Naive thymus-derived CD8-positive, alpha-beta T cell (primary cell): ENCODE measurements at regions not wholly inside any gene's neighbourhood (a gene's known extent, or its start where the extent isn't known, plus 50 kb on each side); places are given as distances from the start of the nearest gene placed in this dataset.
"Not testable (repeated sequence)": the region's sequence is repeated elsewhere in the genome, so short reads cannot be mapped to it uniquely, and the experiment has no call there.

Source experiments
- ATAC-seq, 2 donors: fragments of 150-1000 bp; cut with Tn5 transposase in 1 of 2; sonication (Bioruptor Pico), chemical (Tn5 transposase) in 1 of 2; 1 replicate in 1 of 2; 2 replicates in 1 of 2; pipeline ENCODE4 v1.10.0; 2021; ENCODE audit warnings: mild to moderate bottlenecking in 2 of 2, moderate library complexity in 2 of 2
- POLR2A ChIA-PET: fragments of 350-600 bp; sonication (Branson Sonifier 250); formaldehyde crosslinking; loops from one replicate; lab custom pipeline; 2021; ENCODE audit warnings: antibody characterized with exemption; lab: Charles Lee
- DNase-seq, 10 donors: peaks; one replicate each; pipeline versions ENCODE4 v3.0.0 to v3.0.0-alpha.2; 2020 to 2022
- H3K27ac Mint-ChIP-seq, 10 donors: one replicate each; pipeline ENCODE4 v1.8.0; 2020 to 2022; ENCODE audit warnings: mild to moderate bottlenecking in 10 of 10, mixed read lengths in 10 of 10, moderate library complexity in 4 of 10, inconsistent platforms in 1 of 10
- H3K27me3 Mint-ChIP-seq, 5 donors: one replicate each; pipeline ENCODE4 v1.8.0; 2021 to 2022; ENCODE audit warnings: mixed read lengths in 5 of 5
- H3K36me3 Mint-ChIP-seq, 3 donors: one replicate each; pipeline ENCODE4 v1.8.0; 2020 to 2022; ENCODE audit warnings: mixed read lengths in 3 of 3, mild to moderate bottlenecking in 2 of 3, inconsistent platforms in 1 of 3
- H3K4me1 Mint-ChIP-seq, 4 donors: one replicate each; pipeline ENCODE4 v1.8.0; 2021 to 2022; ENCODE audit warnings: mixed read lengths in 4 of 4
- H3K4me3 Mint-ChIP-seq, 10 donors: one replicate each; pipeline ENCODE4 v1.8.0; 2020 to 2022; ENCODE audit warnings: mild to moderate bottlenecking in 10 of 10, mixed read lengths in 10 of 10, moderate library complexity in 6 of 10, inconsistent platforms in 1 of 10
- H3K9me3 Mint-ChIP-seq, 9 donors: one replicate each; pipeline ENCODE4 v1.8.0; 2020 to 2022; ENCODE audit warnings: mixed read lengths in 9 of 9, mild to moderate bottlenecking in 3 of 9, inconsistent platforms in 1 of 9, moderate library complexity in 1 of 9

DNA sequence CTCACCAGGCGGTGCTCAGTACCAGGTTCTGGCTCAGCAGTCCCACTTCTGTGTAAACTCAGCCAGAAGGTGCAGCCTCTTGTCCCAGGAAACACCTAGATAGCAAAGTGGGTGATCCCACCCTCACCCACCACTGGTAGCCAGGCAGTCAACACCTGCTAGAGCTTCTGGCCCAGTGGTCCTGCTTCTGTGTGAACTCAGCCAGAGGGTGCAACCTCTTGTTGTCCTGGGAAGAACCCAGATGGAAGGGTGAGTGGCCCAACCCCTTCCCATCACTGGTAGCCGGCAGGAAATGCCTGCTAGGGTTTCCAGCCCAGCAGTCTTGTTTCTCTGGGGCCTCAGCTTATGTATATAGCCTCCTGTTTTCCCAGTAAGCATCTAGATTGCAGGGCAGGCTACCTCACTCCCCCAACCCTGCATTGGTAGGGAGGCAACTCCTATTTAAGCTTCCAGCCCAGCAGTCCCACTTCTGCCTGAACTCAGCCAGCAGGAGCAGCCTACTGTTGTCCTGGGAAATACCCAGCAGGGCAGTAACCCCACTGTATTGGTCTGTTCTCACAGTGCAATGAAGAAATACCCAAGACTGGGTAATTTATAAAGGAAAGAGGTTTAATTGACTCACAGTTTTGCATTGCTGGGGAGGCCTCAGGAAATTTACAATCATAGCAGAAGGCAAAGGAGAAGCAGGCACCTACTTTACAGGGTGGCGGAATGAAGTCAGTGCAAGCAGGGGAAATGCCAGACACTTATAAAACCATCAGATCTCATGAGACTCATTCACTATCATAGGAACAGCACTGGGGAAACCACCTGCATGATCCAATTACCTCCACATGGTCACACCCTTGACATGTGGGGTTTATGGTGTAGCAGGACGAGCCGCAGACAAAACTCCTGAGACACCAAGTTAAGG lies 110.6 kb downstream of the DTWD1 start:
- H3K4me3 Mint-ChIP-seq: no peak overlapping the region
- H3K27me3 Mint-ChIP-seq: peaks cover 3 to 16% (median 6%) of the 10 kb centered on the region in 5 donors
- H3K9me3 Mint-ChIP-seq: peaks cover 0 to 19% (median 9%) of the 10 kb centered on the region in 9 donors
- no peak for DNase-seq
- H3K36me3 Mint-ChIP-seq: peaks cover 0 to 16% (median 0%) of the 10 kb centered on the region in 3 donors
- ATAC-seq: no peak
- no peaks in the 10 kb centered on the region for H3K4me1 Mint-ChIP-seq
- POLR2A ChIA-PET: no interaction called here
- H3K27ac Mint-ChIP-seq: no peak overlapping the region

- H3K36me3 Mint-ChIP-seq, ATAC-seq, H3K4me1 Mint-ChIP-seq, DNase-seq, POLR2A ChIA-PET, H3K27ac Mint-ChIP-seq, H3K4me3 Mint-ChIP-seq: not testable (repeated sequence)
- H3K27me3 Mint-ChIP-seq: peaks cover 3 to 21% (median 6%) of the 10 kb centered on the region in 5 donors
- H3K9me3 Mint-ChIP-seq: peaks cover 0 to 12% (median 4%) of the 10 kb centered on the region in 9 donors
These were observed 111.3 kb downstream of the DTWD1 start for GRCh38 chr15:49732109-49732508.

DNA sequence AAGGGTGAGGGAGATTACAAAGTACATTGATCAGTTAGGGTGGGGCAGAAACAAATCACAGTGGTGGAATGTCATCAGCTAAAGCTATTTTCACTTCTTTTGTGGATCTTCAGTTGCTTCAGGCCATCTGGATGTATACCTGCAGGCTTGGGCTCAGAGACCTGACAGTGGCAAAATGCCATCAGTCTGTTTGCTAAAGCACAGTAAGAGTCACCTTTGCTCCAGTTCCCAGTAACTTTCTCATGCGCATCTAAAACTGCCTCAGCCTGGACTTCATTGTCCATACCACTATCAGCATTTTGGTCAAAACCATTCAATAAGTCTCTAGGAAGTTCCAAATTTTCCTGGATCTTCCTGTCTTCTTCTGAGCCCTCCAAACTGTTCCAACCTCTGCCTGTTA lies 113.2 kb downstream of the DTWD1 start:
- peaks cover 3 to 21% (median 9%) of the 10 kb centered on the region in 5 donors for H3K27me3 Mint-ChIP-seq
- DNase-seq, H3K4me1 Mint-ChIP-seq, POLR2A ChIA-PET, H3K4me3 Mint-ChIP-seq, H3K36me3 Mint-ChIP-seq, ATAC-seq, H3K27ac Mint-ChIP-seq: not testable (repeated sequence)
- peaks cover 0 to 11% (median 0%) of the 10 kb centered on the region in 9 donors for H3K9me3 Mint-ChIP-seq

DNA sequence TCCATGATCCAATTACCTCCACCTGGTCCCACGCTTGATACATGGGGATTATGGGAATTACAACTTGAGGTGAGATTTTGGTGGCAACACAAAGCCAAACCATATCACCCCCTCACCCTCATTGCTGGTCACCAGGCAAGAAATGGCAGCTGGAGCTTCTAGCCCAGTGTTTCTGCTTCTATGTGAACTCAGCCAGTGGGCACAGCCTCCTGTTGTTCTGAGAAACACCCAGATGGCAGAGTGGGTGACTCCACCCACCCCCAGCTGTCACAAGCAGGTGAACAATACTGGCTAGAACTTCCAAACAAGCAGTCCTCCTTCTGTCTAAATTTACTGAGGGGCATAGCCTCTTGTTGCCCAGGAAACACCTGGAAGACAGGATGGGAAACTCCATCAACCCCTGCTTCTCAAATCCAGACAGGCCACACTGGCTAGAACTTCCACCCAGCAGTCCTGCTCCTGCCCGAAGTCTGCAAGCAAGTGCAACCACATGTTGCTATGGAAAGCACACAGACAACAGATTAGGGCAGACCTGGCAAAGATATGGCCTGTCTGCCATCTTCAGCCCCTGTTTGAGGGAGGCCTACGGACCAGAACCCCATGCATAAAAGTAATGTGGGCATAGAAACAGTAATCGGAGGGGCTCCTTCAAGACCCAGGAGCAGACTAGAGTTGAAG lies 114.1 kb downstream of the DTWD1 start:
- Mint-ChIP-seq H3K9me3 (peaks cover 0 to 11% (median 0%) of the 10 kb centered on the region in 9 donors), H3K4me3 (no peak overlapping the region), H3K27ac (no peak overlapping the region), H3K4me1 (no peaks in the 10 kb centered on the region), H3K36me3 (peaks cover 0 to 4% (median 0%) of the 10 kb centered on the region in 3 donors), H3K27me3 (peaks cover 3 to 21% (median 9%) of the 10 kb centered on the region in 5 donors)
- DNase-seq (no peak), ATAC-seq (no peak)
- POLR2A ChIA-PET: no interaction called here

DNA sequence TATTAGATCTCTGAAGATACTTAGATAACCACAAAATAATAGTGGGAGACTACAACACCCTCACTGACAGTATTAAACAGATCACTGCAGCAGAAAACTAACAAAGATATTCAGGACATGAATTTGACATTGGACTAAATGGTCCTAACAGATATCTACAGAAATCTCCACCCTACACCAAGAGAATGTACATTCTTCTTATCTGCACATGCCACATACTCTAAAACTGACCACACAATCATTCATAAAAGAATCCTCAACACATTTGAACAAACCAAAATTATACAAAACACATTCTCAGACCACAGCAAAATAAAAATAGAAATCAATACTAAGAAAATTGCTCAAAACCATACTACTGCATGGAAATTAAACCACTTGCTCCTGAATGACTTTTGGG lies 116.3 kb downstream of the DTWD1 start:
- H3K4me1 Mint-ChIP-seq: no peaks in the 10 kb centered on the region
- peaks cover 3 to 21% (median 10%) of the 10 kb centered on the region in 5 donors for H3K27me3 Mint-ChIP-seq
- no peak for DNase-seq
- no peak for ATAC-seq
- POLR2A ChIA-PET: no interaction called here
- H3K9me3 Mint-ChIP-seq: peaks cover 0 to 11% (median 0%) of the 10 kb centered on the region in 9 donors
- H3K27ac Mint-ChIP-seq: no peak overlapping the region
- peaks cover 0 to 4% (median 0%) of the 10 kb centered on the region in 3 donors for H3K36me3 Mint-ChIP-seq
- no peak overlapping the region for H3K4me3 Mint-ChIP-seq

GRCh38 chr15:49741712-49742111 lies 120.9 kb downstream of the DTWD1 start:
- H3K4me3 Mint-ChIP-seq: no peak overlapping the region
- H3K27me3 Mint-ChIP-seq: peaks cover 0 to 8% (median 2%) of the 10 kb centered on the region in 5 donors
- peaks cover 0 to 3% (median 0%) of the 10 kb centered on the region in 9 donors for H3K9me3 Mint-ChIP-seq
- no peak overlapping the region for H3K27ac Mint-ChIP-seq
- ATAC-seq (no peak), DNase-seq (no peak)
- H3K36me3 Mint-ChIP-seq: no peaks in the 10 kb centered on the region
- no peaks in the 10 kb centered on the region for H3K4me1 Mint-ChIP-seq
- POLR2A ChIA-PET: no interaction called here

DNA sequence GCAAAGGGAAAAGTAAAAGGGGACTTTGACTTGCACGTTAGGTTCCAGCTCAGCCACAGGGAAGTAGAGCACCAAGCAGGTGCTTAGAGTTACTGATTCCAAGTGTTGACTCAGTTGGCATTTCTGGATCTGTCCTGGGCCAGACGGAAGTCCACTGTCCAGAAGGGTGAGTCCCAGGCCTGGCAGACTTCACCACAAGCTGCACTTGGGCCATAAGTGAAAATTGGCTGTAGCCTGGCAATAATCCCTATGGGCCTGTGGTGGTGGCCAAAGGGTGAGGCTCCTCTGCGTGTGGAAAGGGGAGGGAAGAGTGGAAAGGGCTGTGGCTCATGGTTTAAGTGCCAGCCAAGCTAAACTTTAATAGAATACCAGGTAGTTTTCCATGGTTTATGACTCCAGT lies 121.5 kb downstream of the DTWD1 start:
- Mint-ChIP-seq H3K36me3 (no peaks in the 10 kb centered on the region), H3K27ac (no peak overlapping the region), H3K9me3 (peaks cover 0 to 3% (median 0%) of the 10 kb centered on the region in 9 donors), H3K27me3 (peaks cover 0 to 9% (median 2%) of the 10 kb centered on the region in 5 donors), H3K4me3 (no peak overlapping the region), H3K4me1 (no peaks in the 10 kb centered on the region)
- POLR2A ChIA-PET: no interaction called here
- ATAC-seq (no peak), DNase-seq (no peak)

DNA sequence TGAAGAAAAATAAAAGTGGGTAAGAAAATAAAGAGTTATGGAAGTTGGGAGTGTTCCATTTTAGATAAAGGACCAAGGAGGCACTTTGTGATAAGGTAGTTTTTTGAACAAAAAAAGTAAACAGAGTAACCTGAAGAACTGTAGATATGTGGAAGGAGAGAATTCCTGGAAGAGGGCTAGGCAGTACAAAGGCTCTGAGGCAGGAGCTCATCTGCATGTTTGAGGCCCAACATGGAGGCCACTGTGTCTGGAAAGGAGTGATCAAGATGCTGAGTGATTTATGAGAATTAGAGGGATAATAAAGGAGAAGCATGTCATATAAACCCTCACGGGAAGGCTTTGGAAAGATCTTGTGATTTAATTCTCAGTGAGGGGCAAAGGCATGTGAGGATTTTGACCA lies 126.5 kb downstream of the DTWD1 start:
- Mint-ChIP-seq H3K27ac (no peak overlapping the region), H3K27me3 (peaks cover 0 to 19% (median 6%) of the 10 kb centered on the region in 5 donors), H3K9me3 (peaks cover 0 to 3% (median 0%) of the 10 kb centered on the region in 9 donors), H3K4me1 (no peaks in the 10 kb centered on the region), H3K36me3 (no peaks in the 10 kb centered on the region), H3K4me3 (no peak overlapping the region)
- POLR2A ChIA-PET: no interaction called here
- ATAC-seq: no peak
- DNase-seq: no peak

GRCh38 chr15:49748791-49749190 lies 127.9 kb downstream of the DTWD1 start:
- no peak for DNase-seq
- no peak overlapping the region for H3K27ac Mint-ChIP-seq
- POLR2A ChIA-PET: no interaction called here
- peaks cover 0 to 3% (median 0%) of the 10 kb centered on the region in 9 donors for H3K9me3 Mint-ChIP-seq
- no peaks in the 10 kb centered on the region for H3K36me3 Mint-ChIP-seq
- no peaks in the 10 kb centered on the region for H3K4me1 Mint-ChIP-seq
- ATAC-seq: no peak
- H3K4me3 Mint-ChIP-seq: no peak overlapping the region
- H3K27me3 Mint-ChIP-seq: peaks cover 0 to 19% (median 6%) of the 10 kb centered on the region in 5 donors

GRCh38 chr15:49750553-49750952 lies 129.7 kb downstream of the DTWD1 start:
- H3K4me1 Mint-ChIP-seq: no peaks in the 10 kb centered on the region
- H3K4me3 Mint-ChIP-seq: no peak overlapping the region
- H3K9me3 Mint-ChIP-seq: peaks cover 0 to under 1% (median 0%) of the 10 kb centered on the region in 9 donors
- H3K36me3 Mint-ChIP-seq: no peaks in the 10 kb centered on the region
- POLR2A ChIA-PET: no interaction called here
- H3K27ac Mint-ChIP-seq: no peak overlapping the region
- no peak for DNase-seq
- H3K27me3 Mint-ChIP-seq: peaks cover 0 to 19% (median 6%) of the 10 kb centered on the region in 5 donors
- ATAC-seq: no peak

DNA sequence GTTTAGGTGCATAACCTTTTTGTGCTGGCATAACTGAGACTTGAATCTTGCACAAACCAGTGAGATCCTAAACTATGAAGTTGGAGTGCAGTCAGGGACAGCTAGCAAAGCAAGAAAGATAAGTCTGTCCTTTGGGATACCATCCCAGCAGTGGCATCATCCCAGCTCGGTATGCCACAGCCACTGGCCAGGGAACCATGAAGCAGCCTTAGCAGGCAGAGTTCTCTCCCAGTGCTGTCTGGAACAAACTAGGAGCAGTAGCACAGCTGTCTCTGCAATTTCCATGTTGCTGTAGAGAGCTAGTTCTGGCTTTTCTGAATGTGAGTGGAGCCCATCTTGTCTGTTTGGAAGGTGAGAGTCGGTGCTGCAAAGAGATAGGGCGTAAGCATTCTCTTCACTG lies 130.3 kb downstream of the DTWD1 start:
- Mint-ChIP-seq H3K27ac (no peak overlapping the region), H3K4me3 (no peak overlapping the region), H3K4me1 (no peaks in the 10 kb centered on the region), H3K9me3 (no peaks in the 10 kb centered on the region), H3K36me3 (no peaks in the 10 kb centered on the region), H3K27me3 (peaks cover 0 to 19% (median 6%) of the 10 kb centered on the region in 5 donors)
- no peak for ATAC-seq
- POLR2A ChIA-PET: no interaction called here
- DNase-seq: no peak

DNA sequence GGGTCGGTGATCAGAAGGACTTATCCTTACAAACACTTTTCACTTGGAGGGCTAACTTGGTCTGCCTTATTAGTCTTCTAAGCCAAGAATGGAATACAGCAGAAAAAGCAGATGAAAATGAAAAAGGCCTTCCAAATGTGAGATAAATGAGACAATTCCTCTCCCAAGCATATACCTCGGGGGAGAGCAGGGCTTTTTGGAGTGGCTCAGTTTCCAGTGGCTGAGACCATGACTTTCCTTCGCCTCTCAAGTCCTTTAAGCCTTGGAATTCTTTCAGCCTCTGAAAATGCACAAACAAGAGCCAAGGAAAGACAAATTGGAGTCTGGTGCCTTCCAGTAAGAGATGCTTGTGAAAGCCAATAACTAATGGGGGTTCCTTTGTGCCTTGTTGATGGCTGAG lies 130.9 kb downstream of the DTWD1 start:
- DNase-seq: no peak
- Mint-ChIP-seq H3K9me3 (no peaks in the 10 kb centered on the region), H3K36me3 (no peaks in the 10 kb centered on the region), H3K4me1 (no peaks in the 10 kb centered on the region), H3K4me3 (no peak overlapping the region), H3K27me3 (peaks cover 0 to 19% (median 6%) of the 10 kb centered on the region in 5 donors), H3K27ac (no peak overlapping the region)
- POLR2A ChIA-PET: no interaction called here
- no peak for ATAC-seq

DNA sequence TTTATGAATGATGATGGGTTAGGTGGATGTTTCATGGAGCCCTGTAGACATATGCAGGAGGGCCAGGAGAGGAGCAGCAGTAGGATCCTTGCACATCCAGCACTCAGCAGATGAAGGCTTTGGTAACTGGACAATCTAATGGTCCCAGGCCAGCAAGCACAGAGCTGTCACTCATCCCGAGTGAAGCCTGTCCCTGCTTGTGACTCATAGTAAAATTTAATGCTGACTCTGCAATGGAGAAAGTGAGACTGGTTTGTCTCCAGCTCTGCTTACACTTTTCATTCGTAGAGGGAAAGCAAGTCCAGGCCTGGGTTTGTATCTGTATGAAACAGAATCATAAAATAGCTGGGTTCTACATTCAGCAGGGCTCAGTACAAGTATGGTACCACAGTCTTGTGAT lies 131.7 kb downstream of the DTWD1 start:
- H3K4me3 Mint-ChIP-seq: no peak overlapping the region

More for the DNA sequence above, 131.7 kb downstream of the DTWD1 start:
- no peak for DNase-seq
- ATAC-seq: no peak
- peaks cover 0 to 16% (median 6%) of the 10 kb centered on the region in 5 donors for H3K27me3 Mint-ChIP-seq
- peaks cover 0 to 5% (median 0%) of the 10 kb centered on the region in 9 donors for H3K9me3 Mint-ChIP-seq
- no peak overlapping the region for H3K27ac Mint-ChIP-seq
- POLR2A ChIA-PET: no interaction called here
- H3K36me3 Mint-ChIP-seq: no peaks in the 10 kb centered on the region
- no peaks in the 10 kb centered on the region for H3K4me1 Mint-ChIP-seq
